Right atrium auricular region (tissue), 2 donors: ENCODE measurements at regions not wholly inside any gene's neighbourhood (a gene's known extent, or its start where the extent isn't known, plus 50 kb on each side); places are given as distances from the start of the nearest gene placed in this dataset.
"Not testable (repeated sequence)": the region's sequence is repeated elsewhere in the genome, so short reads cannot be mapped to it uniquely, and the experiment has no call there.

Source experiments
- DNase-seq: peaks from one replicate; pipeline ENCODE4 v3.0.0-alpha.2; 2019; ENCODE audit warnings: low spot score
- H3K27ac ChIP-seq, 2 donors: fragments of 200-600 bp; sonication (generic); 1 replicate in 1 of 2; 2 replicates in 1 of 2; pipeline ENCODE4 v1.5.1; 2016 to 2019
- H3K27me3 ChIP-seq, 2 donors: fragments of 200-600 bp; sonication (generic); one replicate each; pipeline versions ENCODE4 v1.5.1 to v1.6.0; 2017 to 2019
- H3K36me3 ChIP-seq: fragments of 200-600 bp; sonication (generic); one replicate; pipeline ENCODE4 v1.5.1; 2016
- H3K4me1 ChIP-seq, 2 donors: fragments of 200-600 bp; sonication (generic); one replicate each; pipeline versions ENCODE4 v1.5.1 to v1.6.0; 2017 to 2019
- H3K4me3 ChIP-seq, 2 donors: fragments of 200-600 bp; sonication (generic); 1 replicate in 1 of 2; 2 replicates in 1 of 2; pipeline ENCODE4 v1.5.1; 2017 to 2019; ENCODE audit warnings: mild to moderate bottlenecking in 1 of 2, moderate library complexity in 1 of 2
- H3K9me3 ChIP-seq, 2 donors: fragments of 200-600 bp; sonication (generic); one replicate each; pipeline ENCODE4 v1.5.1; 2019
- CTCF ChIP-seq, 2 donors: fragments of 200-600 bp; sonication (generic); IDR thresholded peaks; one replicate each; pipeline ENCODE4 v1.5.1; 2019; ENCODE audit warnings: antibody characterized with exemption in 2 of 2

- Histone ChIP-seq H3K36me3 (no peaks in the 10 kb centered on the region), H3K27me3 (no peaks in the 10 kb centered on the region), H3K4me3 (no peak overlapping the region), H3K9me3 (peaks cover 0 to 6% of the 10 kb centered on the region in 2 donors), H3K27ac (no peak overlapping the region), H3K4me1 (no peaks in the 10 kb centered on the region)
- TF ChIP-seq CTCF (IDR thresholded peaks at IDR 0.05) = no peak
- no peak for DNase-seq
Observed at GRCh38 chr6:153368131-153368530, 237.0 kb upstream of the RGS17 start.

- H3K4me1 ChIP-seq = no peaks in the 10 kb centered on the region
- DNase-seq = no peak
- no peaks in the 10 kb centered on the region for H3K36me3 ChIP-seq
- no peak for TF ChIP-seq CTCF (IDR thresholded peaks at IDR 0.05)
- no peak overlapping the region for H3K27ac ChIP-seq
- peaks cover 0 to 6% of the 10 kb centered on the region in 2 donors for H3K9me3 ChIP-seq
- no peak overlapping the region for H3K4me3 ChIP-seq
- H3K27me3 ChIP-seq = no peaks in the 10 kb centered on the region
Observed at GRCh38 chr6:153367021-153367420, 235.9 kb upstream of the RGS17 start.

- H3K36me3 ChIP-seq = no peaks in the 10 kb centered on the region
- H3K27ac ChIP-seq = no peak overlapping the region
- H3K27me3 ChIP-seq = no peaks in the 10 kb centered on the region
- TF ChIP-seq CTCF (IDR thresholded peaks at IDR 0.05) = no peak
- no peaks in the 10 kb centered on the region for H3K9me3 ChIP-seq
- no peak for DNase-seq
- H3K4me1 ChIP-seq = no peaks in the 10 kb centered on the region
- no peak overlapping the region for H3K4me3 ChIP-seq
Observed at GRCh38 chr6:153357391-153357790, 226.3 kb upstream of the RGS17 start.

GRCh38 chr6:153340568-153340967 is 209.5 kb upstream of the RGS17 start:
- no peak overlapping the region for H3K4me3 ChIP-seq
- no peaks in the 10 kb centered on the region for H3K27me3 ChIP-seq
- H3K36me3 ChIP-seq = no peaks in the 10 kb centered on the region
- DNase-seq = no peak
- no peaks in the 10 kb centered on the region for H3K4me1 ChIP-seq
- no peak for TF ChIP-seq CTCF (IDR thresholded peaks at IDR 0.05)
- H3K27ac ChIP-seq = no peak overlapping the region
- peaks cover 0 to 4% of the 10 kb centered on the region in 2 donors for H3K9me3 ChIP-seq

- Histone ChIP-seq H3K27ac (no peak overlapping the region), H3K4me3 (no peak overlapping the region), H3K9me3 (peaks cover 0 to 4% of the 10 kb centered on the region in 2 donors), H3K36me3 (no peaks in the 10 kb centered on the region), H3K27me3 (no peaks in the 10 kb centered on the region), H3K4me1 (no peaks in the 10 kb centered on the region)
- no peak for DNase-seq
- no peak for TF ChIP-seq CTCF (IDR thresholded peaks at IDR 0.05)
Observed at GRCh38 chr6:153334121-153334520, 203.0 kb upstream of the RGS17 start.

- H3K9me3 ChIP-seq, H3K4me3 ChIP-seq, H3K4me1 ChIP-seq, H3K36me3 ChIP-seq, H3K27me3 ChIP-seq, H3K27ac ChIP-seq, DNase-seq: not testable (repeated sequence)
Observed at GRCh38 chr6:153331221-153331620, 200.1 kb upstream of the RGS17 start.
